Activated CD8-positive, alpha-beta T cell treated with anti-CD3 and anti-CD28 coated beads for 36 hours (primary cell): ENCODE measurements at regions not wholly inside any gene's neighbourhood (a gene's known extent, or its start where the extent isn't known, plus 50 kb on each side); places are given as distances from the start of the nearest gene placed in this dataset.

ENCODE experiments used
- ATAC-seq: fragments of 200-7000 bp; cut with Tn5 transposase; one replicate; pipeline ENCODE4 v1.10.0; 2021; ENCODE audit warnings: mild to moderate bottlenecking, moderate library complexity
- CTCF ChIA-PET: fragments of 350-600 bp; sonication (Branson Sonifier 250); formaldehyde crosslinking; loops from one replicate; lab custom pipeline; 2021; ENCODE audit warnings: antibody characterized with exemption; lab: Charles Lee
- POLR2A ChIA-PET: fragments of 350-600 bp; sonication (Branson Sonifier 250); formaldehyde crosslinking; loops from one replicate; lab custom pipeline; 2021; ENCODE audit warnings: antibody characterized with exemption; lab: Charles Lee
- DNase-seq: peaks from one replicate; pipeline ENCODE4 v3.0.0-alpha.2; 2020
- H3K27ac Mint-ChIP-seq: one replicate; pipeline ENCODE4 v1.8.0; 2021; ENCODE audit warnings: mild to moderate bottlenecking, mixed read lengths
- H3K27me3 Mint-ChIP-seq: one replicate; pipeline ENCODE4 v1.8.0; 2021; ENCODE audit warnings: mixed read lengths
- H3K36me3 Mint-ChIP-seq: one replicate; pipeline ENCODE4 v1.8.0; 2021; ENCODE audit warnings: low read depth, mixed read lengths
- H3K4me1 Mint-ChIP-seq: one replicate; pipeline ENCODE4 v1.8.0; 2021; ENCODE audit warnings: low read depth, mixed read lengths
- H3K4me3 Mint-ChIP-seq: one replicate; pipeline ENCODE4 v1.8.0; 2021; ENCODE audit warnings: mild to moderate bottlenecking, moderate library complexity, mixed read lengths
- H3K9me3 Mint-ChIP-seq: one replicate; pipeline ENCODE4 v1.8.0; 2021; ENCODE audit warnings: mixed read lengths
- intact Hi-C: fragments of 100-400 bp; cut with micrococcal nuclease; formaldehyde crosslinking; loops from one replicate; pipeline ENCODE4 v1.10.0; 2022
- TF ChIP-seq, protein P1 (sequence below): fragments of 200-600 bp; IDR thresholded peaks from one replicate; pipeline ENCODE4 v1.8.0; 2022; ENCODE audit warnings: antibody characterized with exemption, mild to moderate bottlenecking

DNA sequence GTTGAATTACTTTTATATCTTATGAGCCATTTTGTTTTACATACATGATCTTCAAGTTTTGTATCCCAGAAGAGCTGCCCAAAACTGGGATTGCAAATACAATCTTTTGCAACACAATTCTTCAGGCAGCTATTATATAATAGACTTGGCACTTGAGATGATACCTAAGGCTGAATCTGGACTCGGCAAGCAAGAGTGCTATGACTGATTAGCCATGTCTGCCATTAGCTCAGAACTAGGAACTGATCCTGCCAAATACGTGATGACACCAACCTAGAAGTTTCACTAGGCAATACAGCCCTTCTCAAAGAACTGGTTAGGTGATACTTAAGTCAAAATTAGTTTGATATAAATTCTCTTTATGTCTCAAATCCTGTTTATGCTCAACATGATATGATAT lies 619.6 kb downstream of the CPS1 start:
- no peak overlapping the region for H3K4me3 Mint-ChIP-seq
- intact Hi-C loops = no loop called here
- no peak overlapping the region for H3K27ac Mint-ChIP-seq
- POLR2A ChIA-PET = no interaction called here
- ATAC-seq = no peak
- TF ChIP-seq, protein P1, sequence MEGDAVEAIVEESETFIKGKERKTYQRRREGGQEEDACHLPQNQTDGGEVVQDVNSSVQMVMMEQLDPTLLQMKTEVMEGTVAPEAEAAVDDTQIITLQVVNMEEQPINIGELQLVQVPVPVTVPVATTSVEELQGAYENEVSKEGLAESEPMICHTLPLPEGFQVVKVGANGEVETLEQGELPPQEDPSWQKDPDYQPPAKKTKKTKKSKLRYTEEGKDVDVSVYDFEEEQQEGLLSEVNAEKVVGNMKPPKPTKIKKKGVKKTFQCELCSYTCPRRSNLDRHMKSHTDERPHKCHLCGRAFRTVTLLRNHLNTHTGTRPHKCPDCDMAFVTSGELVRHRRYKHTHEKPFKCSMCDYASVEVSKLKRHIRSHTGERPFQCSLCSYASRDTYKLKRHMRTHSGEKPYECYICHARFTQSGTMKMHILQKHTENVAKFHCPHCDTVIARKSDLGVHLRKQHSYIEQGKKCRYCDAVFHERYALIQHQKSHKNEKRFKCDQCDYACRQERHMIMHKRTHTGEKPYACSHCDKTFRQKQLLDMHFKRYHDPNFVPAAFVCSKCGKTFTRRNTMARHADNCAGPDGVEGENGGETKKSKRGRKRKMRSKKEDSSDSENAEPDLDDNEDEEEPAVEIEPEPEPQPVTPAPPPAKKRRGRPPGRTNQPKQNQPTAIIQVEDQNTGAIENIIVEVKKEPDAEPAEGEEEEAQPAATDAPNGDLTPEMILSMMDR = no peak
- CTCF ChIA-PET = no interaction called here
- no peaks in the 10 kb centered on the region for H3K27me3 Mint-ChIP-seq
- H3K4me1 Mint-ChIP-seq = no peaks in the 10 kb centered on the region
- H3K36me3 Mint-ChIP-seq = no peaks in the 10 kb centered on the region
- no peak for DNase-seq
- no peaks in the 10 kb centered on the region for H3K9me3 Mint-ChIP-seq

DNA sequence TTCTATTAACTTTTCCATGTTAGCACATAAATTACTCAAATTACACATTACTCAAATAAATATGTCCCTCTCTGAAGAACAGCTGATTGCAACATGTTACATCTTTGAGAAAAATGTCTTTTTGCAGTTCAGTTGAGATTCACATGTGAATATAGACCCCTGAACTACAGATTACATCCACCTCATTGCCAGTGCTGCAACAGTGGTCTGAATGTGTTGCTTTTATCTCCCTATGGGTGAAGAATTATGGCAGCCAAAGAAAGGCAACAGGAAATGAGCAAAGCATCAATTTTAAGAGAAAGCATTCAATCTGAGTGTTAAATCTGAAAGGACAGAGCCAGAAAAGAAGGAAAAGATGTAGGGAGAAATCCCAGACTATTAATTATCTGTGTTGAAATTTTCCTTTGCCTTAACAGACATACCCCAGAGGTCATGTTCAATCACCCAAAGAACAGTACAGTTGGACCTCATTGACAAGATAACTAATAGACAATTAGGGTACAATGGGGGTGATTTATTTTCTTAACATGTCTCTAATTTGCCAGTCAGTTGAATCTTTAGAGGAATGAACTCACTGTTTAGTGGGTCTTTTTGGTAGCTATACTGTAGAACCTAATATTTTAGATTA lies 620.2 kb downstream of the CPS1 start:
- TF ChIP-seq, protein P1 = no peak
- POLR2A ChIA-PET = no interaction called here
- intact Hi-C loops = no loop called here
- Mint-ChIP-seq H3K9me3 (no peaks in the 10 kb centered on the region), H3K4me3 (no peak overlapping the region), H3K4me1 (no peaks in the 10 kb centered on the region), H3K36me3 (no peaks in the 10 kb centered on the region), H3K27me3 (no peaks in the 10 kb centered on the region), H3K27ac (no peak overlapping the region)
- CTCF ChIA-PET = no interaction called here
- no peak for ATAC-seq
- DNase-seq = no peak

DNA sequence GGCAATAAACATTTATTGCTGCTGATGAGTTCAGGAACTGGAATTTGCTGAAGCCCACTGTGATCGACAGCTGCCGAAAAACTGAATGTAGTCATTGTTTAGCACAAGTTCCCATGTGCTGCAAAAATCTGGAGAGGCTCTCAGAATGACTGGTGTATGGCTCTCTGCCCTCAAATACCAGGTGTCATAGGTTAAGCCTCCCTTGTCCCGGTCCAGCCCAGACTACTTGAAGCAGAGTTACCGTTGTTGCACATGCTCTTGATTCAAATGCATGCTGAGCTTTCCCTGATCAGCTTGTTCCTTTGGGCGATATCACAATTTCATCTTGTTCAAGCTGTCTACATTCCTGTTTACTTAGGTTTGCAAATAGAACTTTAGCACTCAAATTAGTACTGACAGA lies 625.2 kb downstream of the CPS1 start:
- no peaks in the 10 kb centered on the region for H3K4me1 Mint-ChIP-seq
- H3K4me3 Mint-ChIP-seq = no peak overlapping the region
- no peaks in the 10 kb centered on the region for H3K9me3 Mint-ChIP-seq
- no peaks in the 10 kb centered on the region for H3K36me3 Mint-ChIP-seq
- H3K27me3 Mint-ChIP-seq = no peaks in the 10 kb centered on the region
- intact Hi-C loops = no loop called here
- no peak for ATAC-seq
- TF ChIP-seq, protein P1 = no peak
- POLR2A ChIA-PET = no interaction called here
- no peak overlapping the region for H3K27ac Mint-ChIP-seq
- DNase-seq = no peak
- CTCF ChIA-PET = no interaction called here

DNA sequence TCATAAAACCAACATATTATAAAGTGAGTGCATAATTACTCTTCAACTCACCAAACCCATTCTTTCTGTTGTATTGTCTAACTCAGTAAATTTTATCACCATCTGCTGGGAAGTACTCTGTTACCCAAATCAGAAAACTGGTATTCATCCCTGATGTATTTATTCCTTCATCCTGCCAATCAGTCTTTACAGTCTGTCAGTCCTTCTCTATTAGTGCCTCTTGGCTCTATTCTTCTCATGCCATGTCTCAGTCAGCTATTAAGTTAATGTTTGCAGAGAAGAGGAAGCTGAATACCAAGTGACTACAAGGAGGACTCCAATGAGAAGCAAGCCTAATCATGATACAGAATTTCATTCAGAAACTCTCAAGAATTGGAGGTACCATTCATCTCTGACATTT lies 631.2 kb downstream of the CPS1 start:
- Mint-ChIP-seq H3K36me3 (no peaks in the 10 kb centered on the region), H3K27me3 (no peaks in the 10 kb centered on the region), H3K4me1 (no peaks in the 10 kb centered on the region), H3K4me3 (no peak overlapping the region), H3K9me3 (no peaks in the 10 kb centered on the region), H3K27ac (no peak overlapping the region)
- intact Hi-C loops = no loop called here
- CTCF ChIA-PET = no interaction called here
- ATAC-seq = no peak
- POLR2A ChIA-PET = interaction anchor here (0.8 kb wide), 1 partner anchor 1160 kb away, joined by 3 read pairs; no protein-coding TSS in a partner anchor
- DNase-seq = no peak
- TF ChIP-seq, protein P1 = no peak

DNA sequence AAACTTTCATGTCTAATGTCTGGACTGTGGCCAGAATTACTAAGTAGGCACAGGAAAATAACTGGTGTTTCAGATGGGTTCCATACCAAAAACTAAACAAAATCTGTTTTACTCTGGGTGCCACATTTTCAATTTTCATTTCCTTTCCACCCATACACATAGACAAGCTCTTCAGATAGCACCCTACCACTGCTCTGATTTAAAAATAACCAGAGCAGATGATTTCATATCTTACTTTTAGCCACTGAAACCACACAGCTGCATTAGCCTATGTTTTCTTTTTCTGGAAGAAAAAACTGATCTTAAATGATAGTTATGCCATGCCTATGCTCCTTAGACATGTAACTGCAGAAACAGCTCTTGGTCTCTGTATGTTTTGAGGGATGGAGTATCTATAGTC lies 647.6 kb downstream of the CPS1 start:
- CTCF ChIA-PET = no interaction called here
- Mint-ChIP-seq H3K27me3 (no peaks in the 10 kb centered on the region), H3K27ac (no peak overlapping the region), H3K36me3 (no peaks in the 10 kb centered on the region), H3K9me3 (peaks cover 4% of the 10 kb centered on the region), H3K4me1 (no peaks in the 10 kb centered on the region), H3K4me3 (no peak overlapping the region)
- intact Hi-C loops = no loop called here
- no peak for DNase-seq
- TF ChIP-seq, protein P1 = no peak
- POLR2A ChIA-PET = no interaction called here
- ATAC-seq = no peak
